GM10266 (cell line): ENCODE measurements at regions not wholly inside any gene's neighbourhood (a gene's known extent, or its start where the extent isn't known, plus 50 kb on each side); places are given as distances from the start of the nearest gene placed in this dataset.

ENCODE experiments used
- DNase-seq: peaks from one replicate; pipeline ENCODE4 v3.0.0; 2012; ENCODE audit errors: extremely low spot score
- CTCF ChIP-seq: IDR thresholded peaks from 2 replicates; pipeline ENCODE4 v1.5.1; 2012; ENCODE audit warnings: mild to moderate bottlenecking, low read depth; ENCODE audit not compliant: control insufficient read depth, insufficient read depth; ENCODE audit errors: missing control alignments

GRCh38 chr3:104523136-104523535 lies 843.6 kb upstream of the ALCAM start:
- TF ChIP-seq CTCF = no peak
- DNase-seq = no peak

- TF ChIP-seq CTCF = no peak
These were observed 839.8 kb upstream of the ALCAM start for GRCh38 chr3:104526901-104527401.

GRCh38 chr3:104530934-104531333 lies 835.8 kb upstream of the ALCAM start:
- DNase-seq = no peak
- no peak for TF ChIP-seq CTCF

More at GRCh38 chr3:104526901-104527401, 839.8 kb upstream of the ALCAM start:
- no peak for DNase-seq

GRCh38 chr3:104536715-104537114 lies 830.0 kb upstream of the ALCAM start:
- no peak for DNase-seq
- TF ChIP-seq CTCF = no peak

- TF ChIP-seq CTCF = no peak
- DNase-seq = no peak
These were observed 829.4 kb upstream of the ALCAM start for GRCh38 chr3:104537323-104537722.

- no peak for TF ChIP-seq CTCF
- no peak for DNase-seq
These were observed 820.4 kb upstream of the ALCAM start for GRCh38 chr3:104546301-104546700.

GRCh38 chr3:104547031-104547430 lies 819.7 kb upstream of the ALCAM start:
- no peak for DNase-seq
- TF ChIP-seq CTCF = no peak

GRCh38 chr3:104548401-104548800 lies 818.3 kb upstream of the ALCAM start:
- DNase-seq = no peak
- TF ChIP-seq CTCF = no peak
